ENCODE measurements at regions not wholly inside any gene's neighbourhood (a gene's known extent, or its start where the extent isn't known, plus 50 kb on each side); places are given as distances from the start of the nearest gene placed in this dataset.

- DNase-seq (ENCODE audit: low spot score): no peak
- Mint-ChIP-seq H3K9me3 (no peaks in the 10 kb centered on the region), H3K36me3 (ENCODE audit: low read depth) (no peaks in the 10 kb centered on the region), H3K4me1 (ENCODE audit: low read depth) (no peaks in the 10 kb centered on the region), H3K27me3 (ENCODE audit: low read depth) (no peaks in the 10 kb centered on the region), H3K4me3 (ENCODE audit: low read depth) (no peak overlapping the region), H3K27ac (no peak overlapping the region)
- intact Hi-C loops (cut with micrococcal nuclease): no loop called here
Observed at GRCh38 chr11:127118811-127119210, 118.2 kb upstream of the KIRREL3 start.

- intact Hi-C loops (cut with micrococcal nuclease): no loop called here
- Mint-ChIP-seq H3K4me1 (ENCODE audit: low read depth) (no peaks in the 10 kb centered on the region), H3K4me3 (ENCODE audit: low read depth) (no peak overlapping the region), H3K27me3 (ENCODE audit: low read depth) (no peaks in the 10 kb centered on the region), H3K27ac (no peak overlapping the region), H3K9me3 (no peaks in the 10 kb centered on the region), H3K36me3 (ENCODE audit: low read depth) (no peaks in the 10 kb centered on the region)
- no peak for DNase-seq (ENCODE audit: low spot score)
Observed at GRCh38 chr11:127117231-127117739, 116.7 kb upstream of the KIRREL3 start.

- H3K36me3 Mint-ChIP-seq (ENCODE audit: low read depth): no peaks in the 10 kb centered on the region
- DNase-seq (ENCODE audit: low spot score): no peak
- H3K9me3 Mint-ChIP-seq: no peaks in the 10 kb centered on the region
- no peak overlapping the region for H3K27ac Mint-ChIP-seq
- no peaks in the 10 kb centered on the region for H3K27me3 Mint-ChIP-seq (ENCODE audit: low read depth)
- intact Hi-C loops (cut with micrococcal nuclease): no loop called here
- H3K4me1 Mint-ChIP-seq (ENCODE audit: low read depth): no peaks in the 10 kb centered on the region
- no peak overlapping the region for H3K4me3 Mint-ChIP-seq (ENCODE audit: low read depth)
Observed at GRCh38 chr11:127115844-127116243, 115.3 kb upstream of the KIRREL3 start.

- DNase-seq (ENCODE audit: low spot score): no peak
- H3K4me3 Mint-ChIP-seq (ENCODE audit: low read depth): no peak overlapping the region
- H3K27ac Mint-ChIP-seq: no peak overlapping the region
- H3K36me3 Mint-ChIP-seq (ENCODE audit: low read depth): no peaks in the 10 kb centered on the region
- no peaks in the 10 kb centered on the region for H3K27me3 Mint-ChIP-seq (ENCODE audit: low read depth)
- H3K9me3 Mint-ChIP-seq: no peaks in the 10 kb centered on the region
- intact Hi-C loops (cut with micrococcal nuclease): no loop called here
- H3K4me1 Mint-ChIP-seq (ENCODE audit: low read depth): no peaks in the 10 kb centered on the region
Observed at GRCh38 chr11:127114035-127114434, 113.5 kb upstream of the KIRREL3 start.

- Mint-ChIP-seq H3K4me3 (ENCODE audit: low read depth) (no peak overlapping the region), H3K27me3 (ENCODE audit: low read depth) (no peaks in the 10 kb centered on the region), H3K27ac (no peak overlapping the region), H3K9me3 (no peaks in the 10 kb centered on the region), H3K36me3 (ENCODE audit: low read depth) (no peaks in the 10 kb centered on the region), H3K4me1 (ENCODE audit: low read depth) (no peaks in the 10 kb centered on the region)
- DNase-seq (ENCODE audit: low spot score): no peak
- intact Hi-C loops (cut with micrococcal nuclease): no loop called here
Observed at GRCh38 chr11:127110542-127110941, 110.0 kb upstream of the KIRREL3 start.

GRCh38 chr11:127109796-127110480 lies 109.4 kb upstream of the KIRREL3 start:
- intact Hi-C loops (cut with micrococcal nuclease): no loop called here
- Mint-ChIP-seq H3K27ac (no peak overlapping the region), H3K4me3 (ENCODE audit: low read depth) (no peak overlapping the region), H3K27me3 (ENCODE audit: low read depth) (no peaks in the 10 kb centered on the region), H3K4me1 (ENCODE audit: low read depth) (no peaks in the 10 kb centered on the region), H3K36me3 (ENCODE audit: low read depth) (no peaks in the 10 kb centered on the region), H3K9me3 (no peaks in the 10 kb centered on the region)
- DNase-seq (ENCODE audit: low spot score): no peak

- no peak overlapping the region for H3K4me3 Mint-ChIP-seq (ENCODE audit: low read depth)
- H3K27me3 Mint-ChIP-seq (ENCODE audit: low read depth): no peaks in the 10 kb centered on the region
- H3K27ac Mint-ChIP-seq: no peak overlapping the region
- H3K4me1 Mint-ChIP-seq (ENCODE audit: low read depth): no peaks in the 10 kb centered on the region
- no peaks in the 10 kb centered on the region for H3K9me3 Mint-ChIP-seq
- intact Hi-C loops (cut with micrococcal nuclease): no loop called here
- no peaks in the 10 kb centered on the region for H3K36me3 Mint-ChIP-seq (ENCODE audit: low read depth)
- no peak for DNase-seq (ENCODE audit: low spot score)
Observed at GRCh38 chr11:127108838-127109237, 108.3 kb upstream of the KIRREL3 start.

GRCh38 chr11:127106938-127107337 lies 106.4 kb upstream of the KIRREL3 start:
- Mint-ChIP-seq H3K4me3 (ENCODE audit: low read depth) (no peak overlapping the region), H3K9me3 (no peaks in the 10 kb centered on the region), H3K36me3 (ENCODE audit: low read depth) (no peaks in the 10 kb centered on the region), H3K4me1 (ENCODE audit: low read depth) (no peaks in the 10 kb centered on the region), H3K27ac (no peak overlapping the region), H3K27me3 (ENCODE audit: low read depth) (no peaks in the 10 kb centered on the region)
- intact Hi-C loops (cut with micrococcal nuclease): no loop called here
- no peak for DNase-seq (ENCODE audit: low spot score)

GRCh38 chr11:127105593-127106541 lies 105.3 kb upstream of the KIRREL3 start:
- Mint-ChIP-seq H3K4me3 (ENCODE audit: low read depth) (no peak overlapping the region), H3K9me3 (no peaks in the 10 kb centered on the region), H3K36me3 (ENCODE audit: low read depth) (no peaks in the 10 kb centered on the region), H3K27ac (no peak overlapping the region), H3K27me3 (ENCODE audit: low read depth) (no peaks in the 10 kb centered on the region), H3K4me1 (ENCODE audit: low read depth) (no peaks in the 10 kb centered on the region)
- no peak for DNase-seq (ENCODE audit: low spot score)
- intact Hi-C loops (cut with micrococcal nuclease): no loop called here

GRCh38 chr11:127103586-127104388 lies 103.2 kb upstream of the KIRREL3 start:
- H3K36me3 Mint-ChIP-seq (ENCODE audit: low read depth): no peaks in the 10 kb centered on the region
- H3K27ac Mint-ChIP-seq: no peak overlapping the region
- DNase-seq (ENCODE audit: low spot score): no peak
- no peaks in the 10 kb centered on the region for H3K4me1 Mint-ChIP-seq (ENCODE audit: low read depth)
- H3K27me3 Mint-ChIP-seq (ENCODE audit: low read depth): no peaks in the 10 kb centered on the region
- H3K4me3 Mint-ChIP-seq (ENCODE audit: low read depth): no peak overlapping the region
- intact Hi-C loops (cut with micrococcal nuclease): no loop called here
- no peaks in the 10 kb centered on the region for H3K9me3 Mint-ChIP-seq

GRCh38 chr11:127098684-127099083 lies 98.1 kb upstream of the KIRREL3 start:
- Mint-ChIP-seq H3K27ac (no peak overlapping the region), H3K4me3 (ENCODE audit: low read depth) (no peak overlapping the region), H3K4me1 (ENCODE audit: low read depth) (no peaks in the 10 kb centered on the region), H3K36me3 (ENCODE audit: low read depth) (no peaks in the 10 kb centered on the region), H3K27me3 (ENCODE audit: low read depth) (no peaks in the 10 kb centered on the region), H3K9me3 (no peaks in the 10 kb centered on the region)
- DNase-seq (ENCODE audit: low spot score): no peak
- intact Hi-C loops (cut with micrococcal nuclease): no loop called here

- no peak for DNase-seq (ENCODE audit: low spot score)
- Mint-ChIP-seq H3K27me3 (ENCODE audit: low read depth) (no peaks in the 10 kb centered on the region), H3K36me3 (ENCODE audit: low read depth) (no peaks in the 10 kb centered on the region), H3K4me1 (ENCODE audit: low read depth) (no peaks in the 10 kb centered on the region), H3K4me3 (ENCODE audit: low read depth) (no peak overlapping the region), H3K9me3 (no peaks in the 10 kb centered on the region), H3K27ac (no peak overlapping the region)
- intact Hi-C loops (cut with micrococcal nuclease): no loop called here
Observed at GRCh38 chr11:127080735-127081134, 80.2 kb upstream of the KIRREL3 start.
